AG04450 (cell line): ENCODE measurements at regions not wholly inside any gene's neighbourhood (a gene's known extent, or its start where the extent isn't known, plus 50 kb on each side); places are given as distances from the start of the nearest gene placed in this dataset.

Experiments used
- CTCF ChIA-PET: fragments of 300-600, 350-600 bp; formaldehyde crosslinking; extraction: SDS; loops from one replicate; lab custom pipeline; 2022; ENCODE audit warnings: antibody characterized with exemption, inconsistent platforms; lab: Charles Lee
- POLR2A ChIA-PET: fragments of 350-600 bp; formaldehyde crosslinking; extraction: SDS; loops from one replicate; lab custom pipeline; 2021; ENCODE audit warnings: antibody characterized with exemption, inconsistent platforms; lab: Yijun Ruan, JAX
- DNase-seq: peaks from one replicate; pipeline ENCODE4 v3.0.0-alpha.2; 2011; ENCODE audit warnings: low read depth, low spot score
- H3K27ac ChIP-seq: one replicate; pipeline ENCODE4 v1.5.1; 2012; ENCODE audit warnings: low read depth, low read length, control low read depth
- H3K27me3 ChIP-seq: one replicate; pipeline ENCODE4 v1.6.0; 2012; ENCODE audit warnings: low read length; ENCODE audit not compliant: control insufficient read depth, insufficient read depth
- H3K4me3 ChIP-seq: 2 replicates; pipeline ENCODE4 v1.5.1; 2011; ENCODE audit warnings: mild to moderate bottlenecking, low read depth, low read length, control low read depth
- H3K9me3 ChIP-seq: 2 replicates; pipeline ENCODE4 v1.5.1; 2012; ENCODE audit warnings: low read length; ENCODE audit not compliant: control insufficient read depth, insufficient read depth
- CTCF ChIP-seq: IDR thresholded peaks from 2 replicates; pipeline ENCODE4 v1.5.1; 2011; ENCODE audit warnings: low read depth, low read length, control low read depth, inconsistent platforms

DNA sequence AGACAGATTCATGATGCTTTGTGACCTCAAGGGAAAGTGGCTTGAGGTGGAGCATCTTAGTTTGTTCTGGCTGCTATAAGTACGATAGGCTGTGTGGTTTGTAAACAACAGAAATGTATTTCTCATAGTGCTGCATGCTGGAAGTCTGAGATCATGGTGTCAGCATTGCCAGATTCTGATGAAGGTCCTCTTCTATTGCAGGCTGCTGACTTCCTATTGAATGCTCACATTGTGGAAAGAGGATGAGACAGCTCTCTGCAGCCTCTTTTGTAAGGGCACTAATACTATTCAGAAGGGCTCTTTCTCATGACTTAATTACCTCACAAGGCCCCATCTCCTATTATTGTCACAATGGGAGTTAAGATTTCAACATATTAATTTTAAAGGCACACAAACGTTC, 1674.0 kb upstream of the PCDH7 start:
- H3K9me3 ChIP-seq: peaks cover 9% of the 10 kb centered on the region
- DNase-seq: no peak
- H3K27me3 ChIP-seq: no peaks in the 10 kb centered on the region
- peak overlapping the region; percentile 93 for H3K27ac ChIP-seq
- no peak overlapping the region for H3K4me3 ChIP-seq
- ChIA-PET CTCF (no interaction called here), POLR2A (no interaction called here)
- no peak for TF ChIP-seq CTCF

DNA sequence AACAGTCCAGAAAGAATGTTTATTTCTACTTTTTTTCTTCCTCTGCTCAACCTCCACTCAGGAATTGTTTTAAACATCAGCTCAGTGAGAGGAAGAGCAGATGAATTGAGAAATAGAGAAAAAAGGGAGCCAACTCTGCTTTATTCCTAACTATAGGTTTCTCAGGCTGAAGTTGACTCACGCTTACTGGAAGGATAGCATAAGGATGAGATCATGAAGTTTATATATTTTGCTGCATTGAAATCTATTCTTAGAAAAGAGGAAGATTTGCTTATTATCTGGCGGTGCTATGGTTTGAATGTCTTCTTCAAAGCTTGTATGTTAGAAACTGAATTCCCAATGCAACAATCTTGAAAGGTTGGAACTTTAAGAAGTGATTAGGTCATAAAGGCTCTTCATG, 1673.4 kb upstream of the PCDH7 start:
- Histone ChIP-seq H3K27me3 (no peaks in the 10 kb centered on the region), H3K27ac (peak overlapping the region; percentile 93), H3K4me3 (no peak overlapping the region), H3K9me3 (peaks cover 9% of the 10 kb centered on the region)
- CTCF ChIA-PET: no interaction called here
- POLR2A ChIA-PET: interaction anchor here (0.9 kb wide), 1 partner anchor 20 kb away, joined by 8 read pairs; no protein-coding TSS in a partner anchor
- peak; percentile 69 for DNase-seq
- no peak for TF ChIP-seq CTCF

DNA sequence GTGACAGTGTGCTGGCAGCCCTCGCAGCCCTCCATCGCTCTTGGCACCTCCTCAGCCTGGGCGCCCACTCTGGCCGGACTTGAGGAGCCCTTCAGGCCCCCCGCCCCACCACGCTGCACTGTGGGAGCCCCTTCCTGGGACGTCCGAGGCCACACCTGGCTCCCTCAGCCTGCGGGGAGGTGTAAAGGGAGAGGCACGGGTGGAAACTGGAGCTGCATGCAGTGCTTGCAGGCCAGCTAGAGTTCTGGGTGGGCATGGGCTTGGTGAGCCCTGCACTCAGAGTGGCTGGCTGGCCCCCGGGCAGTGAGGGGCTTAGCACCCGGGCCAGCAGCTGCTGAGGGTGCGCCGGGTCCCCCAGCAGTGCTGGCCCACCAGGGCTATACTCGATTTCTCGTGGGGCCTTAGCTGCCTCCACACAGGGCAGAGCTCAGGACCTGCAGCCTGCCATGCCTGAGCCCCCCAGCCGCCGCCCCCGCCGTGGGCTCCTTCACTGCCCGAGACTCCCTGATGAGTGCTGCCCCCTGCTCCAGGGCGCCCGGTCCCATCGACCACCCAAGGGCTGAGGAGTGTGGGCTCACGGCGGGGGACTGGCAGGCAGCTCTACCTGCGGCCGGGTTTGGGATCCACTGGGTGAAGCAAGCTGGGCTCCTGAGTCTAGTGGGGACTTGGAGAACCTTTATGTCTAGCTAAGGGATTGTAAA, 1672.7 kb upstream of the PCDH7 start:
- H3K4me3 ChIP-seq: no peak overlapping the region
- TF ChIP-seq CTCF: no peak
- peak overlapping the region; percentile 89 for H3K27ac ChIP-seq
- H3K9me3 ChIP-seq: peaks cover 9% of the 10 kb centered on the region
- no peak for DNase-seq
- H3K27me3 ChIP-seq: no peaks in the 10 kb centered on the region
- ChIA-PET CTCF (no interaction called here), POLR2A (interaction anchor here (0.9 kb wide), 1 partner anchor 19 kb away, joined by 8 read pairs; no protein-coding TSS in a partner anchor)

- Histone ChIP-seq H3K27ac (no peak overlapping the region), H3K4me3 (no peak overlapping the region), H3K9me3 (peaks cover 9% of the 10 kb centered on the region), H3K27me3 (no peaks in the 10 kb centered on the region)
- TF ChIP-seq CTCF: no peak
- POLR2A ChIA-PET: no interaction called here
- CTCF ChIA-PET: no interaction called here
- DNase-seq: no peak
Measured at GRCh38 chr4:29051381-29051965, 1668.7 kb upstream of the PCDH7 start.

DNA sequence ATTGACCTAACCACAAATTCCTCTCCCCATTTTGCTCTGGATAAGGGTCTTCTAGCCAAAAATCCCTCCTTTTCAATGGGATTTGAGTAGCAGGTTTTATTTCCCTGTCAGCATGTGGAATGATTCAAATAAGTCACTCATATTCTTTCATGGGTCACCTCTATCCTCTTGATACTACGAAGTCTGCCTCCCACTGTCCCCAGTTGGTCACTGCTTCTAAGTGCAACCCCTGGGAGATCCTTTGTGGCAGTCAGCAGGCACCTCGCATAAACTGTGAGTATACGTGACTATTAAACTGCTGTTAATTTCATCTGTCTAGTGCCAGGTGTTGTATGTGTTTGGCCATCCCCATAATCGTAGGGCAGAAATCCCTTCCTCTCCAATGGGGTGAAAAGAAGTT, 1667.9 kb upstream of the PCDH7 start:
- Histone ChIP-seq H3K4me3 (no peak overlapping the region), H3K9me3 (peaks cover 6% of the 10 kb centered on the region), H3K27me3 (no peaks in the 10 kb centered on the region), H3K27ac (no peak overlapping the region)
- ChIA-PET POLR2A (no interaction called here), CTCF (no interaction called here)
- TF ChIP-seq CTCF: no peak
- no peak for DNase-seq
